ENCODE measurements at regions not wholly inside any gene's neighbourhood (a gene's known extent, or its start where the extent isn't known, plus 50 kb on each side); places are given as distances from the start of the nearest gene placed in this dataset.

GRCh38 chr19:30284209-30284608, 88.0 kb upstream of the ZNF536 start:
- TF ChIP-seq, protein P1, sequence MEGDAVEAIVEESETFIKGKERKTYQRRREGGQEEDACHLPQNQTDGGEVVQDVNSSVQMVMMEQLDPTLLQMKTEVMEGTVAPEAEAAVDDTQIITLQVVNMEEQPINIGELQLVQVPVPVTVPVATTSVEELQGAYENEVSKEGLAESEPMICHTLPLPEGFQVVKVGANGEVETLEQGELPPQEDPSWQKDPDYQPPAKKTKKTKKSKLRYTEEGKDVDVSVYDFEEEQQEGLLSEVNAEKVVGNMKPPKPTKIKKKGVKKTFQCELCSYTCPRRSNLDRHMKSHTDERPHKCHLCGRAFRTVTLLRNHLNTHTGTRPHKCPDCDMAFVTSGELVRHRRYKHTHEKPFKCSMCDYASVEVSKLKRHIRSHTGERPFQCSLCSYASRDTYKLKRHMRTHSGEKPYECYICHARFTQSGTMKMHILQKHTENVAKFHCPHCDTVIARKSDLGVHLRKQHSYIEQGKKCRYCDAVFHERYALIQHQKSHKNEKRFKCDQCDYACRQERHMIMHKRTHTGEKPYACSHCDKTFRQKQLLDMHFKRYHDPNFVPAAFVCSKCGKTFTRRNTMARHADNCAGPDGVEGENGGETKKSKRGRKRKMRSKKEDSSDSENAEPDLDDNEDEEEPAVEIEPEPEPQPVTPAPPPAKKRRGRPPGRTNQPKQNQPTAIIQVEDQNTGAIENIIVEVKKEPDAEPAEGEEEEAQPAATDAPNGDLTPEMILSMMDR (IDR thresholded peaks at IDR 0.05; ENCODE audit: low read length), result no peak
- TF ChIP-seq EZH2 (IDR thresholded peaks at IDR 0.05; ENCODE audit: borderline replicate concordance, low read length), result no peak
